ENCODE measurements at regions not wholly inside any gene's neighbourhood (a gene's known extent, or its start where the extent isn't known, plus 50 kb on each side); places are given as distances from the start of the nearest gene placed in this dataset.
A peak's percentile ranks its signal among the peaks of the same experiment; 100 is the strongest.

- DNase-seq: peak; percentile 39
These were observed 185.6 kb upstream of the POU5F2 start for GRCh38 chr5:93926831-93927620.

- DNase-seq: peak; percentile 1
These were observed 183.9 kb upstream of the POU5F2 start for GRCh38 chr5:93925321-93925720.

DNA sequence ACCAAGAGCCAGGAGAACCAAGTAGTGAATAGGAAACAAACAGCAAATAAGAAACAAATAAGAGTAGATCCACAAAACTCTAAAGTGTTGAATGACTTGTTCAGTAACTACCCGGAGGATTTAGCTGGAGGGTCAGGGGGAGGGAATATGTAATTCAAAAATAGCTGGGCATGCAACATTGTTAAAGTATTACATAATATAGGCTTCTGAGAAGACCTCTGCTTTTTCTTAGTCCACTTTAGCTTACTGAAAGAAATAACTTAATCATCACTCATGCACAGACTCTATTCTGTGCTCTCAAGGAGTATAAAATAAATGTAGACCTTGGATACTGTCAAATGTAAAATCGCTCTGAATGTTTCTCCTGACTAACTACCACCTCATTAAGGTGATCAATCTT, 183.2 kb upstream of the POU5F2 start:
- peak; percentile 35 for DNase-seq

DNA sequence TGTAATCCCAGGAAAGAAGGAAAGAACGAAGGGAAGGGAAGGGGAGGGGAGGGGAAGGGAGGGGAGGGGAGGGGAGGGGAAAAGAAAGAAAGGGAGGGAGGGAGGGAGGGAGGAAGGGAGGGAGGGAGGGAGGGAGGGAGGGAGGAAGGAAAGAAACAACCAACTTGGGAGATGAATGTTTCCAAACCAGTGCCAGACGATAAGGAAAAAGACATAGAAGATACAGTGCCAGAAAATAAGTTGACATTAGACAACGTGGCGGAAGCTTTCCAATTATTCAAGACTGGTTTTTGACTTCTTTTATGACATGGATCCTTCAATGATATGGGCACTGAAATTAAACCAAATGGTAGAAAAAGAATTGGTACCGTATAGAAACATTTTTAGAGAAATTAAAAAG, 181.2 kb upstream of the POU5F2 start:
- DNase-seq: no peak

DNA sequence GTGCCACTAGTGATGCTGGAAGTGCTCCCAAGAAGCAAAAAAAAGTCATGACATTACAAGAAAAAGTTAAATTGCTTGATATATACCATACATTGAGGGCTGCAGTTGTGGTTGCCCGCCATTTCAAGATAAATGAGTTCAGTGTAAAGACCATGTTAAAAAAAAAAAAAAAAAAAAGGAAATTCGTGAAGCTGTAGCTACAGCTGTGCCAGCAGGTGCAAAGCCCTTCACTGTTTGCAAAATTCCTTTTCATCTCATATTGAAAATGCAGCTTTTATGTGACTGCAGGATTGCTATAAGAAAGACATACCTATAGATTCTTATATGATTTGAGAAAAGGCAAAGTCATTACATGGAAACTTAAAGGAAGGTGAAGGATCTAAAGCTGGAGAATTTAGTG, 179.6 kb upstream of the POU5F2 start:
- no peak for DNase-seq

- DNase-seq: no peak
These were observed 175.5 kb upstream of the POU5F2 start for GRCh38 chr5:93916872-93917271.

DNA sequence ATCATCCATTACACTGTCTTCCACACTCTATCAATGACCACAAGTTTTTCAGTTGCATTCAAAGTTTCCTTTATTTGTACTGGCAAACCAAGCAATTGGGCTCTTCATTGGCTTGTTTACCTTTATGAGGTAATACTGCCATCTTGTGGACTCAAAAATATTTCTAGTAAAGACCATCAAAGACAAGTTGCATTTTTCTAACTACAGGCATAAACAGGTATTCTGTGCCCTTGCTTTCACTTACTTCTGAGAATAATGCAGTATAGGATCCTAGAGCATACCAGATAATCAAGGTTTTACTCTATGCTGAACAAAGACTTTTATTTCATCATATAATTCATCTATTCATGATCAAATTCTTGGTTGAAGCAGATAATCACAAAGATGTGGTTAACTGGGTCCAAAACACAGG, 173.7 kb upstream of the POU5F2 start:
- peak; percentile 41 for DNase-seq

- DNase-seq: no peak
These were observed 170.2 kb upstream of the POU5F2 start for GRCh38 chr5:93911609-93912008.

- no peak for DNase-seq
These were observed 168.0 kb upstream of the POU5F2 start for GRCh38 chr5:93909356-93909755.

- DNase-seq: no peak
These were observed 163.5 kb upstream of the POU5F2 start for GRCh38 chr5:93904917-93905316.

DNA sequence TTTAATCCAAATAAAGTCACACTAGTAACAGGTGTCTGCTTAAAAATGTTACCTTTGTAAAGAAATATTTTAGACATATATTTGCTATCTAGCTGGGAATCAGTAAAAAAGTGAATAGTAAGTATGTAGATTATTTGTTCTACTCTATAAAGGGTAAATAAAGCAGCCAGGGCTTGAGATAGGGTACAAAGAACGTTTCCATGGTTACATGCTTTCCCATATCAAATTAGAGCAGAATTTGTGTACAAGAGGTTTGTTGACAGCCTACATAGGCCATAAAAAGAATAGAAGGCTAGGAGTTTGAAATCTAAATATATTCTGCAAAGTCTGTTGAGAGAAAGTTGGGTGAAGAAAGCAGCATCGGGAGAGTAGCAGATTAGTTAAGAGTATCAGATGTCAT, 160.9 kb upstream of the POU5F2 start:
- no peak for DNase-seq

DNA sequence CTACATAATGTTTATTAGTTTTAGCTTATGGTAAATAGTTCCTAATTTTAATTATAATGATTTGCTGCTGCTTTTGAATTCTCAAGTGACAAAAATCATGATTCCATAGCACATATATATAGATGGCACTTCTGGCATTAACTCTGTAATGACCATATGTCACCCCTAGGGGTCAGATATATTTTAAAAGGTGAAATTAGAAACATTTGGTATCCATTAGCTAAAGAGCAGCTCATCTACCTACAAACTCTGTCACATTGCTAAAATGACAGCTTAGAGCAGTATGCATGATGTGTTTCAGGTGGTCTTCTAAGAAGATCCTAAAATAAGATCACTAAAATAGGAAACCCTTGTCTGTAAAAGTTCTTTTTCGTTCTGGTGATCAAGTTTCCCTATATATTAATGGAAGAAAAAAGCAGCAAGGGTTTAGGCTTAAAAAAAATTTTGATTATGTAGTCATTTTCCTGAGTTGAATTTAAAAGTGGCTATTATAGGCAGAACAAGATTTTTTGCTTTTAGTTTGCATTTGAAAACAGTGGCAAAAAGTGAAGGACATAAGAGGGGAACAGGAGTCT, 157.7 kb upstream of the POU5F2 start:
- DNase-seq: peak; percentile 3

GRCh38 chr5:93894601-93895354, 153.4 kb upstream of the POU5F2 start:
- no peak for DNase-seq

DNA sequence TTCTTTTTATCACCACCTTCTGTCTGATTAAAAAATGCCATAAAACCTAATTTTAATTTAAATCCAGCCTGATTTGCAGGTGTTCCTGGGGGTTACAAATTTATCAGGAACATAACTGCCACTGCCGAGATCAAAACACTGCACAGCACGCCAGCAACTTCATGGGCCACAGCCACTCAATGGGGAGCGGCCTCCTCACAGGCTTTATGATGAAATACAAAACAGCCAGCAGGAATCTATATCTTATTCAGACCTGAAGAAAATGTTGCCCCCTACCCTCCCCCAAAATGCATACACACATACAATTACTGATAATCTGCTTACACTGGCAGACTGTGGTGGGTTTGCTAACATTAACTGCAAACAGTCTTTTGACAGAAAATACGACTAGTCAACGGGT, 151.7 kb upstream of the POU5F2 start:
- no peak for DNase-seq

DNA sequence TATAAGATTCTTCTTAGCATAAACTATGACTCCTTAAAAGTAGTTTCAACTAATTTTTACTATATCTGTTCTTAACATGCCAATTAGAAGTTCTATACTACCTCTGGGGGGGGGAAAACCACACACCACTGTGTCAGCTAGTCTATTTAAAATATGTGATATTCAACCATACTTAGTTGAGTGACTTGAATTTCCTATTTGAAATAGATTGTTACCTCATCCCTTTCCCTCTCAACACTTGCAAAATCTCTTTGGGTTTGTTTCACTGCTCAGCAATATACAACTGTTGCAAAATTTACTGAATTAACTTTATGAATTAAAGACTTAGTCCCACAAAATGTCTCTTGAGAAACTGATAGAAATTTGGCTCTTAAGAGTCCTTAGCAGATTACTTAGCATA, 151.1 kb upstream of the POU5F2 start:
- no peak for DNase-seq

GRCh38 chr5:93891491-93892480, 150.4 kb upstream of the POU5F2 start:
- DNase-seq: no peak

- DNase-seq: no peak
These were observed 149.3 kb upstream of the POU5F2 start for GRCh38 chr5:93890657-93891056.

DNA sequence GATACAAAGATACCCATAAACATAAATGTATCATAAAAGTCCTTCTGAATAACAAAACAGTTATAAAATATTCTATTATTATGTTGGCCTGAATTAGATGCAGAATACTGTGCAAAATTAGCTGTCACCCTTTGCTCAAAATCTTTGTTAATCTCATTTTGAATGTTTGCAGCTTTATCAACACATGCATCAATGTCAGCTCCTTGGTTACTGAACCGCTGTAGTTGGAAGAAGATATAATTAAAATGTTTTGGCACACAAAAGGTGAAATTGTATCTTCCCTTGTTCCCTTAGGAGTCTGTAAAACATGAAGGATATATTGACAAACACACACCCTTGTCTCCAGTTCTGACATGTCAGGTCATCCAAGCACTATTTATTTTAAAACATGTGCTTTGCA, 146.3 kb upstream of the POU5F2 start:
- DNase-seq: no peak

GRCh38 chr5:93886917-93887361, 145.5 kb upstream of the POU5F2 start:
- DNase-seq: no peak

GRCh38 chr5:93886098-93886806, 144.9 kb upstream of the POU5F2 start:
- no peak for DNase-seq

- no peak for DNase-seq
These were observed 142.9 kb upstream of the POU5F2 start for GRCh38 chr5:93884254-93884653.

DNA sequence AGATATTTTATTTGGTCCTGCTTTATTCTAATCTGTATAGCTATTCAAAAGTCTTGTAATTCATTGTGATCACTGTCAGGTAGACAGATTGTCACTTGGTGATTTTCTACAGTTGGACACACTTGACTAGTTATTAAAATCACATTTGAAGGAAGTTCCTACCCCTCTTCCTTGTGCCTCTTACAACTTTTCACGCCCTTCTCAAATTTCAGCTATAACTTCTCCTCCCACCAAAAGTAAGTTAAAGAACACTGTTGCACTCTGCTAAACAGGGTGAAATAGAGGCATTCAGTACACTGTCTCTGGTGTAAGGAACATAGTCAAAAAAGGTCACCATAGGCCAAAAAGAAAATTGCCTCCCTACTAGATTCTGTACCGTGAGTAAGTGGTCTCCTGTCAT, 142.1 kb upstream of the POU5F2 start:
- DNase-seq: no peak

All from fibroblast of skin of right quadriceps (primary cell).